H9 (cell line): ENCODE measurements at regions not wholly inside any gene's neighbourhood (a gene's known extent, or its start where the extent isn't known, plus 50 kb on each side); places are given as distances from the start of the nearest gene placed in this dataset.

ENCODE experiments used
- DNase-seq: peaks from one replicate; pipeline ENCODE4 v3.0.0-alpha.2; 2017
- H2AFZ ChIP-seq: one replicate; pipeline ENCODE4 v1.6.1; 2013; ENCODE audit warnings: mild to moderate bottlenecking, low read length, control low read depth, moderate library complexity
- H2AK5ac ChIP-seq: 2 replicates; pipeline ENCODE4 v1.6.1; 2013; ENCODE audit warnings: low read length, control low read depth, mixed read lengths; ENCODE audit not compliant: insufficient read length
- H2BK120ac ChIP-seq: one replicate; pipeline ENCODE4 v1.6.1; 2013; ENCODE audit warnings: low read depth, mild to moderate bottlenecking, low read length, control low read depth, inconsistent platforms; ENCODE audit not compliant: poor library complexity, severe bottlenecking
- H2BK12ac ChIP-seq: 2 replicates; pipeline ENCODE4 v1.6.1; 2013; ENCODE audit warnings: low read length, control low read depth, mixed read lengths, low read depth; ENCODE audit not compliant: insufficient read length
- H2BK15ac ChIP-seq: 2 replicates; pipeline ENCODE4 v1.6.1; 2013; ENCODE audit warnings: low read depth, low read length, control low read depth
- H2BK20ac ChIP-seq: one replicate; pipeline ENCODE4 v1.6.1; 2013; ENCODE audit warnings: low read depth, mild to moderate bottlenecking, low read length, control low read depth, inconsistent platforms; ENCODE audit not compliant: poor library complexity, severe bottlenecking
- H2BK5ac ChIP-seq: 2 replicates; pipeline ENCODE4 v1.6.1; 2013; ENCODE audit warnings: low read length, control low read depth, mixed read lengths; ENCODE audit not compliant: insufficient read length
- H3K14ac ChIP-seq: 2 replicates; pipeline ENCODE4 v1.6.1; 2013; ENCODE audit warnings: low read length, control low read depth; ENCODE audit not compliant: insufficient read depth
- H3K18ac ChIP-seq: 2 replicates; pipeline ENCODE4 v1.6.1; 2013; ENCODE audit warnings: low read depth, mild to moderate bottlenecking, mixed read lengths, low read length, control low read depth; ENCODE audit not compliant: insufficient read length
- H3K23ac ChIP-seq: 2 replicates; pipeline ENCODE4 v1.6.1; 2013; ENCODE audit warnings: low read length, control low read depth, mixed read lengths, low read depth; ENCODE audit not compliant: insufficient read length
- H3K23me2 ChIP-seq: 2 replicates; pipeline ENCODE4 v1.6.1; 2013; ENCODE audit warnings: low read depth, mild to moderate bottlenecking, mixed read lengths, low read length, control low read depth; ENCODE audit not compliant: insufficient read length, poor library complexity, severe bottlenecking
- H3K27ac ChIP-seq: 2 replicates; pipeline ENCODE4 v1.5.1; 2013; ENCODE audit warnings: low read length, control low read depth, mixed read lengths, low read depth; ENCODE audit not compliant: insufficient read length
- H3K27me3 ChIP-seq: 2 replicates; pipeline ENCODE4 v1.6.1; 2013; ENCODE audit warnings: low read length, control low read depth, inconsistent platforms; ENCODE audit not compliant: insufficient read depth
- H3K4ac ChIP-seq: 2 replicates; pipeline ENCODE4 v1.6.1; 2013; ENCODE audit warnings: low read depth, mild to moderate bottlenecking, control low read depth, inconsistent platforms, low read length, moderate library complexity
- H3K4me1 ChIP-seq: 2 replicates; pipeline ENCODE4 v1.6.1; 2013; ENCODE audit warnings: low read length, control low read depth, inconsistent platforms; ENCODE audit not compliant: insufficient read depth
- H3K4me2 ChIP-seq: 2 replicates; pipeline ENCODE4 v1.6.1; 2013; ENCODE audit warnings: low read length, control low read depth, mixed read lengths; ENCODE audit not compliant: insufficient read length, insufficient read depth
- H3K56ac ChIP-seq: 2 replicates; pipeline ENCODE4 v1.6.1; 2013; ENCODE audit warnings: low read depth, mild to moderate bottlenecking, mixed read lengths, low read length, control low read depth; ENCODE audit not compliant: insufficient read length
- H3K79me1 ChIP-seq: 2 replicates; pipeline ENCODE4 v1.6.1; 2013; ENCODE audit warnings: low read depth, mild to moderate bottlenecking, moderate library complexity, low read length, control low read depth, inconsistent platforms; ENCODE audit not compliant: insufficient read depth, poor library complexity, severe bottlenecking
- H3K79me2 ChIP-seq: 2 replicates; pipeline ENCODE4 v1.6.1; 2013; ENCODE audit warnings: low read length, control low read depth, inconsistent platforms; ENCODE audit not compliant: insufficient read depth
- H3K9ac ChIP-seq: 2 replicates; pipeline ENCODE4 v1.6.1; 2013; ENCODE audit warnings: low read length, control low read depth, mixed read lengths; ENCODE audit not compliant: insufficient read length; ENCODE audit errors: extremely low read depth
- H3K9me3 ChIP-seq: one replicate; pipeline ENCODE4 v1.6.1; 2013; ENCODE audit warnings: low read depth, low read length, inconsistent platforms; ENCODE audit not compliant: control insufficient read depth
- H3T11ph ChIP-seq: one replicate; pipeline ENCODE4 v1.6.1; 2013; ENCODE audit warnings: mild to moderate bottlenecking, low read length, control low read depth, inconsistent platforms
- H4K20me1 ChIP-seq: one replicate; pipeline ENCODE4 v1.6.1; 2013; ENCODE audit not compliant: control insufficient read depth, insufficient read length, insufficient read depth
- H4K5ac ChIP-seq: 2 replicates; pipeline ENCODE4 v1.6.1; 2013; ENCODE audit warnings: low read depth, mild to moderate bottlenecking, mixed read lengths, low read length, control low read depth; ENCODE audit not compliant: insufficient read length
- H4K8ac ChIP-seq: replicated peaks from 2 replicates; pipeline ENCODE4 v1.6.1; 2013; ENCODE audit warnings: low read length, control low read depth, mixed read lengths, low read depth; ENCODE audit not compliant: insufficient read length
- H4K91ac ChIP-seq: 2 replicates; pipeline ENCODE4 v1.6.1; 2013; ENCODE audit warnings: low read depth, mild to moderate bottlenecking, moderate library complexity, mixed read lengths, low read length, control low read depth; ENCODE audit not compliant: insufficient read length
- H3K27ac Mint-ChIP-seq, 3 experiments: 2 replicates in 2 of 3; 3 replicates in 1 of 3; pipeline ENCODE4 v1.8.0; 2020 to 2021; ENCODE audit warnings: mixed read lengths in 3 of 3, mild to moderate bottlenecking in 1 of 3, moderate library complexity in 1 of 3
- H3K27me3 Mint-ChIP-seq: 2 replicates; pipeline ENCODE4 v1.8.0; 2021; ENCODE audit warnings: low read depth, mild to moderate bottlenecking, moderate library complexity, mixed read lengths
- H3K36me3 Mint-ChIP-seq, 3 experiments: 2 replicates in 2 of 3; 3 replicates in 1 of 3; pipeline ENCODE4 v1.8.0; 2020 to 2021; ENCODE audit warnings: low read depth in 3 of 3, mixed read lengths in 3 of 3; ENCODE audit not compliant: insufficient read depth in 1 of 3
- H3K4me1 Mint-ChIP-seq, 2 experiments: 2 replicates each; pipeline ENCODE4 v1.8.0; 2020; ENCODE audit warnings: mixed read lengths in 2 of 2
- H3K4me3 Mint-ChIP-seq, 2 experiments: 2 replicates in 1 of 2; 3 replicates in 1 of 2; pipeline ENCODE4 v1.8.0; 2020 to 2021; ENCODE audit warnings: mild to moderate bottlenecking in 2 of 2, mixed read lengths in 2 of 2, moderate library complexity in 1 of 2
- H3K9me3 Mint-ChIP-seq, 2 experiments: 2 replicates in 1 of 2; 3 replicates in 1 of 2; pipeline ENCODE4 v1.8.0; 2020; ENCODE audit warnings: mild to moderate bottlenecking in 2 of 2, mixed read lengths in 2 of 2, moderate library complexity in 1 of 2
- WGBS: extraction: QIAGEN DNeasy Blood & Tissue Kit; methylation state at CpG from one replicate; pipeline ENCODE4 v1.1.7; 2013; ENCODE audit warnings: missing lambda C conversion rate, low lambda C conversion rate, mixed read lengths; ENCODE audit not compliant: insufficient read length; ENCODE audit errors: extremely low coverage; 5-methylcytosine and 5-hydroxymethylcytosine counted together
- TF ChIP-seq, protein P1 (sequence below): fragments of 200-600 bp; sonication (generic); conservative IDR thresholded peaks from 3 replicates; pipeline ENCODE4 v1.8.0; 2021; ENCODE audit warnings: antibody characterized with exemption, mild to moderate bottlenecking

DNA sequence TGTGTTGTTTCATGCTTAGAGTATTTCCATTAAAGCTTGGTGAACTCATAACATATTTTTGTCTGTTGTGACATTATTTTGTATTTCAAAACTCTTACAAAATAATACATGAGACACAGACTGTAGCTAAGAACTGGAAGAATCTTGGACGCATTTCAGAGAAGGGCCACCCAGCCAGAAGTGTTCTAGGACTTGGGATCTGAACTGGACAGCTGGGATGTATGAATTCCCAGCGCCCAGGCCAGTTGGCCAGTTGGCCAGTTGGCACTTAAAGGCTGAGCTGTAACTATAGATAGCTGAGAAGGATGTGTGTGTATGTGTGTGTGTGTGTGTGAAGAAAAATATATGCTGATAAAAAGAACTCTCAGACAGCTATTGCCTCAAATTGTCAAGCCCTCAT, 193.4 kb upstream of the GPR101 start:
- H3K4me3 Mint-ChIP-seq = no peak overlapping the region
- no peak overlapping the region for H4K91ac ChIP-seq
- TF ChIP-seq, protein P1, sequence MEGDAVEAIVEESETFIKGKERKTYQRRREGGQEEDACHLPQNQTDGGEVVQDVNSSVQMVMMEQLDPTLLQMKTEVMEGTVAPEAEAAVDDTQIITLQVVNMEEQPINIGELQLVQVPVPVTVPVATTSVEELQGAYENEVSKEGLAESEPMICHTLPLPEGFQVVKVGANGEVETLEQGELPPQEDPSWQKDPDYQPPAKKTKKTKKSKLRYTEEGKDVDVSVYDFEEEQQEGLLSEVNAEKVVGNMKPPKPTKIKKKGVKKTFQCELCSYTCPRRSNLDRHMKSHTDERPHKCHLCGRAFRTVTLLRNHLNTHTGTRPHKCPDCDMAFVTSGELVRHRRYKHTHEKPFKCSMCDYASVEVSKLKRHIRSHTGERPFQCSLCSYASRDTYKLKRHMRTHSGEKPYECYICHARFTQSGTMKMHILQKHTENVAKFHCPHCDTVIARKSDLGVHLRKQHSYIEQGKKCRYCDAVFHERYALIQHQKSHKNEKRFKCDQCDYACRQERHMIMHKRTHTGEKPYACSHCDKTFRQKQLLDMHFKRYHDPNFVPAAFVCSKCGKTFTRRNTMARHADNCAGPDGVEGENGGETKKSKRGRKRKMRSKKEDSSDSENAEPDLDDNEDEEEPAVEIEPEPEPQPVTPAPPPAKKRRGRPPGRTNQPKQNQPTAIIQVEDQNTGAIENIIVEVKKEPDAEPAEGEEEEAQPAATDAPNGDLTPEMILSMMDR = no peak
- no peaks in the 10 kb centered on the region for H3K79me2 ChIP-seq
- no peak overlapping the region for H2BK12ac ChIP-seq
- no peaks in the 10 kb centered on the region for H3K23me2 ChIP-seq
- H3K23ac ChIP-seq = no peak overlapping the region
- H3K18ac ChIP-seq = no peak overlapping the region
- H3T11ph ChIP-seq = no peak overlapping the region
- no peak overlapping the region for H4K5ac ChIP-seq
- no peaks in the 10 kb centered on the region for H3K9me3 ChIP-seq
- H3K79me1 ChIP-seq = no peaks in the 10 kb centered on the region
- H3K27me3 Mint-ChIP-seq = no peaks in the 10 kb centered on the region; the same call in 1 of the 2 replicates
- no peaks in the 10 kb centered on the region for H3K4me1 ChIP-seq
- H3K14ac ChIP-seq = no peak overlapping the region
- no peak overlapping the region for H2BK120ac ChIP-seq
- no peak overlapping the region for H3K4ac ChIP-seq
- no peak overlapping the region for H3K4me2 ChIP-seq
- H3K9me3 Mint-ChIP-seq = peaks cover 0 to 54% of the 10 kb centered on the region in 2 experiments; a peak in 3 of 5 replicates
- no CpG with 5 or more reads among the region's 2 CpGs for WGBS
- H4K8ac ChIP-seq = no peak overlapping the region
- no peak for DNase-seq
- H3K27ac Mint-ChIP-seq = no peak overlapping the region
- H2BK20ac ChIP-seq = no peak overlapping the region
- H3K36me3 Mint-ChIP-seq = no peaks in the 10 kb centered on the region; a peak in 1 of 7 replicates
- no peak overlapping the region for H2AFZ ChIP-seq
- no peaks in the 10 kb centered on the region for H3K27me3 ChIP-seq
- peaks cover 3 to 7% of the 10 kb centered on the region in 2 experiments; a peak in 3 of 4 replicates for H3K4me1 Mint-ChIP-seq
- H3K9ac ChIP-seq = no peak overlapping the region
- no peaks in the 10 kb centered on the region for H4K20me1 ChIP-seq
- H3K27ac ChIP-seq = no peak overlapping the region
- no peak overlapping the region for H2BK15ac ChIP-seq
- no peak overlapping the region for H2AK5ac ChIP-seq
- H3K56ac ChIP-seq = no peak overlapping the region
- H2BK5ac ChIP-seq = no peak overlapping the region
